K562 (cell line): ENCODE measurements at regions not wholly inside any gene's neighbourhood (a gene's known extent, or its start where the extent isn't known, plus 50 kb on each side); places are given as distances from the start of the nearest gene placed in this dataset.

Experiments used
- ATAC-seq: fragments of 200-7000 bp; cut with Tn5 transposase; 3 replicates; pipeline ENCODE4 v1.9.1; 2020; ENCODE audit warnings: moderate library complexity
- BruUV-seq: library from RNA; stranded (reverse); fragments of 400-500 nt; replicated peaks from 2 replicates; lab custom pipeline; 2021; lab: Mats Ljungman, UMichigan
- CTCF ChIA-PET: fragments of 300-600 bp; formaldehyde crosslinking; extraction: SDS; loops from one replicate; lab custom pipeline; 2021; ENCODE audit warnings: low intra/inter-chr PET ratio; lab: Yijun Ruan, JAX
- POLR2A ChIA-PET: fragments of 300-600, 350-650 bp; sonication (Branson Sonifier 250); formaldehyde crosslinking; extraction: SDS; loops from one replicate; lab custom pipeline; 2021; ENCODE audit warnings: antibody characterized with exemption, inconsistent platforms; lab: Yijun Ruan, JAX
- DNase-seq, 4 experiments: peaks; one replicate each; pipeline versions ENCODE4 v3.0.0 to v3.0.0-alpha.2; 2011 to 2018; ENCODE audit warnings: low spot score in 3 of 4, mixed read lengths in 3 of 4; ENCODE audit errors: extremely low read depth in 1 of 4
- FAIRE-seq: peaks from 2 replicates; lab custom pipeline; 2011; peaks lifted over from hg19 to GRCh38; lab: Jason Lieb, UNC
- H2AFZ ChIP-seq: 2 replicates; pipeline ENCODE4 v1.6.0; 2011; ENCODE audit warnings: low read depth, low read length, control low read depth, inconsistent platforms
- H3K27ac ChIP-seq: fragments of 200-600 bp; 3 replicates; pipeline ENCODE4 v1.8.0; 2011; ENCODE audit warnings: low read depth, mild to moderate bottlenecking, control low read depth, inconsistent platforms, low read length, moderate library complexity, mixed read lengths; ENCODE audit errors: extremely low read depth
- H3K27me3 ChIP-seq, 2 experiments: fragments of 300-600 bp in 1 of 2; 2 replicates in 1 of 2; 3 replicates in 1 of 2; pipeline versions ENCODE4 v1.6.0 to v1.8.0; 2011; ENCODE audit warnings: inconsistent platforms in 2 of 2, low read length in 2 of 2, mild to moderate bottlenecking in 1 of 2, mixed read lengths in 1 of 2, moderate library complexity in 1 of 2; ENCODE audit not compliant: control insufficient read depth in 2 of 2, insufficient read depth in 2 of 2
- H3K36me3 ChIP-seq: fragments of 300-600 bp; 3 replicates; pipeline ENCODE4 v1.8.0; 2011; ENCODE audit warnings: mild to moderate bottlenecking, low read length, inconsistent platforms; ENCODE audit not compliant: control insufficient read depth, insufficient read depth
- H3K4me1 ChIP-seq, 2 experiments: fragments of 200-600 bp in 1 of 2; replicated peaks in 1 of 2; 2 replicates in 1 of 2; 3 replicates in 1 of 2; pipeline versions ENCODE4 v1.5.1 to v1.8.0; 2011; ENCODE audit warnings: inconsistent platforms in 2 of 2, low read length in 2 of 2, mild to moderate bottlenecking in 1 of 2, mixed read lengths in 1 of 2, moderate library complexity in 1 of 2; ENCODE audit not compliant: control insufficient read depth in 2 of 2, insufficient read depth in 2 of 2
- H3K4me2 ChIP-seq: 2 replicates; pipeline ENCODE4 v1.6.1; 2011; ENCODE audit warnings: low read length, control low read depth, inconsistent platforms, mixed read lengths; ENCODE audit not compliant: insufficient read depth
- H3K4me3 ChIP-seq: fragments of 200-600 bp; sonication (generic), shearing (Covaris generic); 2 replicates; pipeline ENCODE4 v1.5.1; 2016; ENCODE audit warnings: control low read depth, inconsistent platforms
- H3K79me2 ChIP-seq: fragments of 200-600 bp; 3 replicates; pipeline ENCODE4 v1.8.0; 2011; ENCODE audit warnings: low read length, inconsistent platforms; ENCODE audit not compliant: control insufficient read depth, insufficient read depth
- H3K9ac ChIP-seq, 2 experiments: 2 replicates each; pipeline versions ENCODE4 v1.6.0 to v1.6.1; 2011; ENCODE audit warnings: low read depth in 2 of 2, low read length in 2 of 2, control low read depth in 1 of 2, inconsistent platforms in 1 of 2, mild to moderate bottlenecking in 1 of 2, mixed read lengths in 1 of 2; ENCODE audit not compliant: insufficient read depth in 1 of 2
- H3K9me1 ChIP-seq: one replicate; pipeline ENCODE4 v1.6.0; 2011; ENCODE audit warnings: inconsistent platforms, mild to moderate bottlenecking, low read length, moderate library complexity; ENCODE audit not compliant: control insufficient read depth, insufficient read depth
- H3K9me3 ChIP-seq: replicated peaks from 2 replicates; pipeline ENCODE4 v1.5.1; 2011; ENCODE audit warnings: low read depth, low read length, inconsistent platforms; ENCODE audit not compliant: control insufficient read depth, insufficient read depth
- H4K20me1 ChIP-seq: replicated peaks from 2 replicates; pipeline ENCODE4 v1.6.1; 2011; ENCODE audit warnings: low read length, inconsistent platforms, mixed read lengths; ENCODE audit not compliant: control insufficient read depth, insufficient read depth
- CBFA2T2 ChIP-seq: fragments of 450-650 bp; conservative IDR thresholded peaks from 2 replicates; pipeline ENCODE4 v1.6.1; 2017; ENCODE audit warnings: mild to moderate bottlenecking
- CHD2 ChIP-seq: IDR thresholded peaks from 2 replicates; pipeline ENCODE4 v1.6.1; 2011; ENCODE audit warnings: low read depth, low read length
- E2F3 ChIP-seq: fragments of 250-450 bp; sonication (Bioruptor Pico); IDR thresholded peaks from 2 replicates; pipeline ENCODE4 v1.4.0; 2020; ENCODE audit warnings: mild to moderate bottlenecking
- KDM2B ChIP-seq: fragments of 250-450 bp; sonication (Bioruptor Pico); IDR thresholded peaks from 2 replicates; pipeline ENCODE4 v1.8.0; 2021; ENCODE audit warnings: mild to moderate bottlenecking, moderate library complexity
- NR1H2 ChIP-seq: sonication (generic); formaldehyde crosslinking; IDR thresholded peaks from 2 replicates; pipeline ENCODE4 v1.4.0; 2020; ENCODE audit warnings: mild to moderate bottlenecking, missing genetic modification reagents
- SMAD3 ChIP-seq: fragments of 450-650 bp; formaldehyde crosslinking; conservative IDR thresholded peaks from 2 replicates; pipeline ENCODE4 v1.4.0; 2020; ENCODE audit warnings: mild to moderate bottlenecking
- TEAD4 ChIP-seq, 2 experiments: sonication (generic) in 1 of 2; formaldehyde crosslinking in 1 of 2; IDR thresholded peaks; 2 replicates each; pipeline versions ENCODE4 v1.6.1 to v1.8.0; 2012 to 2022; ENCODE audit warnings: borderline replicate concordance in 1 of 2, inconsistent platforms in 1 of 2, low read length in 1 of 2, mild to moderate bottlenecking in 1 of 2, missing genetic modification reagents in 1 of 2
- THRAP3 ChIP-seq: fragments of 450-650 bp; IDR thresholded peaks from 2 replicates; pipeline ENCODE4 v1.6.1; 2016; ENCODE audit warnings: mild to moderate bottlenecking, inconsistent platforms, borderline replicate concordance
- ZNF551 ChIP-seq: fragments of 250-450 bp; sonication (Bioruptor Pico); IDR thresholded peaks from 2 replicates; pipeline ENCODE4 v1.5.0; 2021; ENCODE audit warnings: mild to moderate bottlenecking, moderate library complexity
- ZNF76 ChIP-seq: fragments of 250-450 bp; sonication (Bioruptor Pico); IDR thresholded peaks from 2 replicates; pipeline ENCODE4 v1.4.0; 2020; ENCODE audit warnings: mild to moderate bottlenecking, moderate library complexity, borderline replicate concordance
- WGBS: fragments of 100-300 bp; shearing (Covaris generic); methylation state at CpG from one replicate; pipeline ENCODE4 v1.1.6; 2016; ENCODE audit warnings: low coverage, mixed read lengths; ENCODE audit not compliant: insufficient coverage; ENCODE audit errors: missing lambda C conversion rate; 5-methylcytosine and 5-hydroxymethylcytosine counted together
- in situ Hi-C: fragments of 300-500 bp; cut with MboI; formaldehyde crosslinking; loops from 4 replicates; pipeline ENCODE4 v1.15.0; 2018; ENCODE audit warnings: inconsistent platforms, mixed read lengths
- intact Hi-C: fragments of 100-400 bp; cut with micrococcal nuclease; formaldehyde crosslinking; loops from 2 replicates; pipeline ENCODE4 v1.14.2; 2022
- TF ChIP-seq, protein P1 (sequence below): fragments of 450-650 bp; formaldehyde crosslinking; IDR thresholded peaks from 2 replicates; pipeline ENCODE4 v1.4.0; 2022; ENCODE audit warnings: mild to moderate bottlenecking, moderate library complexity

DNA sequence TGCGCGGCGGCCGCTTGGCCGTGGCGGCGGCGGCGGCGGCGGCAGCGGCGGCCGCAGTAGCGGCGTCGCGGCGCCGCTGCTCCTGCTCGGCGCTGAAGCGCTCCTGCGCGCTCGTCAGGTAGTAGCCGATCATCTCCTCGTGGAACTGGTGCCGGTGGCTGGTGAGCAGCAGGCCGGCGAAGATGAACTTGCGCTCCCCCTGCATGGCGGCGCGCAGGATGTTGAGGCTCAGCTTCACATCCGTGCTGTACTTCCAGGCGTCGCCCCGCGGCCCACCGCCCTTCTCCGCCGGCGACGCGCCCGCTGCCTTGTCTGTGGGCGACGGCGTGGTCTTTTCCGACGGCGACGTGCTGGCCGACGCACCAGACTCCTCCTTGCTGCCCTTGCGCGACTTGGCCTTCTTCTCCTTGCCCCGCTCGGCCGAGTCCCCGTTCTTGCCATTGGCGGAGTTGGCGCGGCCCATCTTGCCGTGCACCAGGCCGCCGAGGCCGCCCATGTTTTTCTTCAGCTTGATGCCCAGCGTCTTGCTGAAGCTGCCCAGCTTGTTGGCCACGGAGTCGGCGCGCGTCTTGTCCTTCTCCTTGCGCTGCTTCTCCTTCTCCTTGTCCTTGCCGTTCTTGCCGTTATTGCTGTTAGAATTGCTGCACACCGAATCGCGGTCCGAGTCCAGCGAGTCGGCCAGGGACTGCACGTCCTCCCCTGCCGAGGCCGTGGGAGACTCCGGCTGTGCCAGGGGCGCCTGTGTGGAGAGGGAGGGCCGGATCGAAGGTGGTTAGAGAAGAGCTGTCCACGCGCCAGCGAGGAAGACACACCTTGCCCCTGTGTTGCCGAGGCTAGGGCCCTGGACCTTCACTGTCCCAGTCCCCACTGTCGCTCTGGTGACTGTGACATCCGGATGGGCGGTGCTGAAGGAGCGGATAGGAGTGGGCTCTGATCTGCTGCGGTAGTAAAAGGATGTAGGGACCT is 157.6 kb downstream of the KLF13 start:
- 26% methylated on average over 43 of the region's 100 CpGs for WGBS
- intact Hi-C loops, result no loop called here
- POLR2A ChIA-PET, result interaction anchor here (0.6 kb wide), 1 partner anchor 1164 kb away, joined by 3 read pairs; no protein-coding TSS in a partner anchor
- Histone ChIP-seq H3K27ac (no peak overlapping the region), H3K4me2 (no peak overlapping the region), H3K4me1 (peaks cover 0 to 4% of the 10 kb centered on the region in 2 experiments; a peak in 2 of 5 replicates), H3K36me3 (no peaks in the 10 kb centered on the region), H3K79me2 (no peaks in the 10 kb centered on the region), H3K9me1 (no peaks in the 10 kb centered on the region), H4K20me1 (peaks cover 4% of the 10 kb centered on the region; the same call in 1 of the 2 replicates), H3K27me3 (peaks cover 0 to 26% of the 10 kb centered on the region in 2 experiments; a peak in 2 of 5 replicates), H3K9me3 (no peaks in the 10 kb centered on the region), H3K9ac (no peak overlapping the region), H3K4me3 (no peak overlapping the region), H2AFZ (no peak overlapping the region)
- in situ Hi-C loops, result no loop called here
- FAIRE-seq (no peak), DNase-seq (no peak), ATAC-seq (no peak)
- no TSS peak for BruUV-seq
- CTCF ChIA-PET, result no interaction called here
- TF ChIP-seq SMAD3 (CRISPR knock-in tag) (no peak), THRAP3 (no peak), KDM2B (CRISPR knock-in tag) (no peak), ZNF76 (CRISPR knock-in tag) (no peak), ZNF551 (CRISPR knock-in tag) (no peak), CHD2 (no peak), TEAD4 (IDR thresholded peaks at IDR 0.05; ENCODE audit: low read length) (no peak), TEAD4 (CRISPR knock-in tag; IDR thresholded peaks at IDR 0.05; ENCODE audit: borderline replicate concordance) (no peak), CBFA2T2 (no peak), E2F3 (CRISPR knock-in tag) (no peak), NR1H2 (no peak)
- TF ChIP-seq, protein P1, sequence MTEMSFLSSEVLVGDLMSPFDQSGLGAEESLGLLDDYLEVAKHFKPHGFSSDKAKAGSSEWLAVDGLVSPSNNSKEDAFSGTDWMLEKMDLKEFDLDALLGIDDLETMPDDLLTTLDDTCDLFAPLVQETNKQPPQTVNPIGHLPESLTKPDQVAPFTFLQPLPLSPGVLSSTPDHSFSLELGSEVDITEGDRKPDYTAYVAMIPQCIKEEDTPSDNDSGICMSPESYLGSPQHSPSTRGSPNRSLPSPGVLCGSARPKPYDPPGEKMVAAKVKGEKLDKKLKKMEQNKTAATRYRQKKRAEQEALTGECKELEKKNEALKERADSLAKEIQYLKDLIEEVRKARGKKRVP, result no peak
